ENCODE measurements at regions not wholly inside any gene's neighbourhood (a gene's known extent, or its start where the extent isn't known, plus 50 kb on each side); places are given as distances from the start of the nearest gene placed in this dataset.
"Not testable (repeated sequence)": the region's sequence is repeated elsewhere in the genome, so short reads cannot be mapped to it uniquely, and the experiment has no call there.

DNA sequence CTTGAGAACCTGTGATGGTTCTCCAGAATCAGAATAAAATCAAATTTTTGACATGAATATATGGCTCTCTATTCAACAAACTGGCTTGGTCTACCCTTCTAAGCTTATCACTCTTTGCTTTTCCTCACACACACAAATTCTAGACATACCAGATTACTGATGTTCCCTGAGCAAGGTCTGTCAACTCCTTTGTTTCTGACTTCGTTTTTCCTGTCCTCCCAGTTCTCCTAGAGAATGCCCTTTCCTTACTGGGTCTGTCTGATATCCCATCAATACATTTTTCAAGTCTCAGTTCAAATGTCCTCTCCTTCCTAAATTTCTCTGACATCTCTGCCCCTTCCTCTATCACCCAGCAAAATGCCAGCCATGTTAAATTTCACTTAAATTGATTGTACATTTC is 202.1 kb upstream of the IGFBP7 start:
- no peak for DNase-seq (ENCODE audit: low spot score in 2 of 2)
- Histone ChIP-seq H3K27me3 (no peaks in the 10 kb centered on the region), H3K9me3 (no peaks in the 10 kb centered on the region), H3K36me3 (no peaks in the 10 kb centered on the region), H3K4me3 (no peak overlapping the region), H3K27ac (no peak overlapping the region), H3K4me1 (no peaks in the 10 kb centered on the region)
- 69 to 70% methylated on average over 1 of the region's 1 CpG for WGBS, 2 donors
- TF ChIP-seq POLR2A (IDR thresholded peaks at IDR 0.05): no peak
- TF ChIP-seq CTCF (IDR thresholded peaks at IDR 0.05): no peak
- no peak for TF ChIP-seq EP300 (IDR thresholded peaks at IDR 0.05)

DNA sequence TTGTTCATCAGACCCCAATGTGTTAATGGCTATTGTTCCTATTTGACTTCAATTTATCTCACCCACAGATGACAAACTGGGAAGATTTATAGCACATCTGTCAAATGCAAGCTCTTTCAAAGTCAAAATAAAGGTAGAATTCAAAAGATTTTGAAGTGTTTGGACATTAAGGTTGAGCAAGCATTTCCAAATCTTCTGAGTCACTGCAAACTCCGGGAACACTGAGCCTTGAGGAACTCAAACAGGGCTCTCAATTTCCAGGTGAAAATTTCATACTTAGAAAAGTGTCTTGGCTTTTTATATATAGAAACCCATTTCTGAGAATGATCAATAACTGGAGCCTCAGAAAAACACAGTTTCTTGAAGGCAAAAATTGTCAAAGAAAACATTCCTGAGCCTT is 199.5 kb upstream of the IGFBP7 start:
- TF ChIP-seq POLR2A (IDR thresholded peaks at IDR 0.05): no peak
- no peak for TF ChIP-seq EP300 (IDR thresholded peaks at IDR 0.05)
- no peak for TF ChIP-seq CTCF (IDR thresholded peaks at IDR 0.05)
- DNase-seq (ENCODE audit: low spot score in 2 of 2): no peak
- Histone ChIP-seq H3K9me3 (no peaks in the 10 kb centered on the region), H3K27me3 (no peaks in the 10 kb centered on the region), H3K27ac (no peak overlapping the region), H3K4me3 (no peak overlapping the region), H3K36me3 (no peaks in the 10 kb centered on the region), H3K4me1 (no peaks in the 10 kb centered on the region)
- 85 to 90% methylated on average over 1 of the region's 1 CpG for WGBS, 2 donors

DNA sequence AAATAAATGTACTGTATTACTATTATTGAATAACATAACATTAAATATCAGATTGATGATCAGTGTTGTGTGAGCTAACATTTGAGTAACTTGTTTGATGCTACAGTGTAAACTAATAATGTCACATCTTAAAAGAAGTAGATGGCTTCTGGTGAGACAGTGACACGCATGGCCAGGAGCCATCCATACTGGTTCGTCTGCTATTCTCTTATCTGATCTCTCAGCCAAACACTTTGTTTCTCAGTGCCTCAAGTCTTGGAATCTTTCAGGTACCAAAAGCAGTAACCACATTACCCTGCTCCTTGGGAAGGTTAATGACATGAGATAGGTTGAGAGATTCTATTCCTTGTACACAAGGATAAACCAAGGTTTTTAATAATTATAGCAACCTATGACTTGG is 198.1 kb upstream of the IGFBP7 start:
- Histone ChIP-seq H3K36me3 (no peaks in the 10 kb centered on the region), H3K27ac (no peak overlapping the region), H3K27me3 (no peaks in the 10 kb centered on the region), H3K4me3 (no peak overlapping the region), H3K9me3 (no peaks in the 10 kb centered on the region), H3K4me1 (no peaks in the 10 kb centered on the region)
- no peak for TF ChIP-seq POLR2A (IDR thresholded peaks at IDR 0.05)
- TF ChIP-seq EP300 (IDR thresholded peaks at IDR 0.05): no peak
- TF ChIP-seq CTCF (IDR thresholded peaks at IDR 0.05): no peak
- 92 to 93% methylated on average over 2 of the region's 2 CpGs for WGBS, 2 donors
- DNase-seq (ENCODE audit: low spot score in 2 of 2): no peak

- 79 to 91% methylated on average over 5 of the region's 5 CpGs for WGBS, 2 donors
- no peak for DNase-seq (ENCODE audit: low spot score in 2 of 2)
- no peaks in the 10 kb centered on the region for H3K27me3 ChIP-seq
- TF ChIP-seq CTCF (IDR thresholded peaks at IDR 0.05) (no peak), EP300 (IDR thresholded peaks at IDR 0.05) (no peak), POLR2A (IDR thresholded peaks at IDR 0.05) (no peak)
- no peaks in the 10 kb centered on the region for H3K36me3 ChIP-seq
- no peak overlapping the region for H3K27ac ChIP-seq
- no peaks in the 10 kb centered on the region for H3K4me1 ChIP-seq
- no peaks in the 10 kb centered on the region for H3K9me3 ChIP-seq
- H3K4me3 ChIP-seq: no peak overlapping the region
These were observed 195.7 kb upstream of the IGFBP7 start for GRCh38 chr4:57305836-57306235.

DNA sequence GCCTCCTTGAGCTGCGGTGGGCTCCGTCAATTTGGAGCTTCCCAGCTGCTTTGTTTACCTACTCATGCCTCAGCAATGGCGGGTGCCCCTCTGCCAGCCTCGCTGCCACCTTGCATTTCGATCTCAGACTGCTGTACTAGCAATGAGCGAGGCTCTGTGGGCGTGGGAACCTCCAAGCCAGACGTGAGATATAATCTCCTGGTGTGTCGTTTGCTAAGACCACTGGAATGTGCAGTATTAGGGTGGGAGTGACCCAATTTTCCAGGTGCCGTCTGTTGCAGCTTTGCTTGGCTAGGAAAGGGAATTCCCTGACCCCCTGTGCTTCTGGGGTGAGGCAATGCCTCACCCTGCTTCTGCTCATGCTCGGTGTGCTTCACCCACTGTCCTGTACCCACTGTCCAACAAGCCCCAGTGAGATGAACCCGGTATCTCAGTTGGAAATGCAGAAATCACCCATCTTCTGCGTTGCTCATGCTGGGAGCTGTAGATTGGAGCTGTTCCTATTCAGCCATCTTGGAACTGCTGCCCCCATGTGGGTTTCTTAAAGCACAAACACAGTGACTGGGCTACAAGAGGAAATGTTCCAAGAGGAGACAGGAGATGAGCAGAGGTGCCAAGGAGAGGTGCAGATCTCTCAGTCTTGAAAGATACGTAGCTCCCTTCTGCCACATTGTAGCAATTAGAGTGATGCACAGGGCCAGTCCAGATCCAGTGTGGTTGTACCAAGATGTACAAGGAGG is 193.0 kb upstream of the IGFBP7 start:
- Histone ChIP-seq H3K4me3 (no peak overlapping the region), H3K27me3 (no peaks in the 10 kb centered on the region), H3K27ac (no peak overlapping the region), H3K9me3 (peaks cover 0 to 5% (median 0%) of the 10 kb centered on the region in 4 donors), H3K36me3 (no peaks in the 10 kb centered on the region), H3K4me1 (no peaks in the 10 kb centered on the region)
- no peak for TF ChIP-seq EP300 (IDR thresholded peaks at IDR 0.05)
- TF ChIP-seq CTCF (IDR thresholded peaks at IDR 0.05): no peak
- TF ChIP-seq POLR2A (IDR thresholded peaks at IDR 0.05): no peak
- WGBS, 2 donors: 74 to 75% methylated on average over 13 of the region's 14 CpGs
- DNase-seq (ENCODE audit: low spot score in 2 of 2): no peak

GRCh38 chr4:57300300-57300699 is 190.1 kb upstream of the IGFBP7 start:
- H3K4me1 ChIP-seq; DNase-seq (ENCODE audit: low spot score in 2 of 2); H3K9me3 ChIP-seq; H3K36me3 ChIP-seq; H3K4me3 ChIP-seq; H3K27me3 ChIP-seq; H3K27ac ChIP-seq: not testable (repeated sequence)
- 95 to 99% methylated on average over 13 to 14 of the region's 23 CpGs for WGBS, 2 donors
